ENCODE measurements at regions not wholly inside any gene's neighbourhood (a gene's known extent, or its start where the extent isn't known, plus 50 kb on each side); places are given as distances from the start of the nearest gene placed in this dataset.

DNA sequence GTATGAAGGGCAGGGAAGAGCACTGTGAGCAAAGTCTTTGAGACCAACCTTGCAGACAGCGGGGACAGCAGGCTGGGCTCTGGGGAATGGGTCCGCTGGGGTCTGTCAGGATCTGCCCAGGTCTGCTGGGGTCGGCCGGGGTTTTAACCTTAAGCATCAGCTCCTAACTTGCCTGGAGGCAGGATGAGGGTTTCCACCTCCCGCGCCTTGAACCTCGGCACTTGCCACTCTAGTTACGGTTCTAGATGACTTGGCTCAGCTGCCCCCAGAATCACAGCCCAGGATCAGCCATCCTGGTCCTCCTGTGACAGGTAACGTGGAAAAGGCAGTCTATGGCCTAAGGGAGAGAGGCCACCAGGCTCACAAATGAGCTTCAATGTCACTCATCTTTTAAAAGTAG, 50.4 kb upstream of the CACUL1 start:
- no peak for DNase-seq (ENCODE audit: low read depth)
- TF ChIP-seq, protein P1, sequence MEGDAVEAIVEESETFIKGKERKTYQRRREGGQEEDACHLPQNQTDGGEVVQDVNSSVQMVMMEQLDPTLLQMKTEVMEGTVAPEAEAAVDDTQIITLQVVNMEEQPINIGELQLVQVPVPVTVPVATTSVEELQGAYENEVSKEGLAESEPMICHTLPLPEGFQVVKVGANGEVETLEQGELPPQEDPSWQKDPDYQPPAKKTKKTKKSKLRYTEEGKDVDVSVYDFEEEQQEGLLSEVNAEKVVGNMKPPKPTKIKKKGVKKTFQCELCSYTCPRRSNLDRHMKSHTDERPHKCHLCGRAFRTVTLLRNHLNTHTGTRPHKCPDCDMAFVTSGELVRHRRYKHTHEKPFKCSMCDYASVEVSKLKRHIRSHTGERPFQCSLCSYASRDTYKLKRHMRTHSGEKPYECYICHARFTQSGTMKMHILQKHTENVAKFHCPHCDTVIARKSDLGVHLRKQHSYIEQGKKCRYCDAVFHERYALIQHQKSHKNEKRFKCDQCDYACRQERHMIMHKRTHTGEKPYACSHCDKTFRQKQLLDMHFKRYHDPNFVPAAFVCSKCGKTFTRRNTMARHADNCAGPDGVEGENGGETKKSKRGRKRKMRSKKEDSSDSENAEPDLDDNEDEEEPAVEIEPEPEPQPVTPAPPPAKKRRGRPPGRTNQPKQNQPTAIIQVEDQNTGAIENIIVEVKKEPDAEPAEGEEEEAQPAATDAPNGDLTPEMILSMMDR (IDR thresholded peaks at IDR 0.05; ENCODE audit: control insufficient read depth, extremely low read depth, insufficient read depth): no peak

DNA sequence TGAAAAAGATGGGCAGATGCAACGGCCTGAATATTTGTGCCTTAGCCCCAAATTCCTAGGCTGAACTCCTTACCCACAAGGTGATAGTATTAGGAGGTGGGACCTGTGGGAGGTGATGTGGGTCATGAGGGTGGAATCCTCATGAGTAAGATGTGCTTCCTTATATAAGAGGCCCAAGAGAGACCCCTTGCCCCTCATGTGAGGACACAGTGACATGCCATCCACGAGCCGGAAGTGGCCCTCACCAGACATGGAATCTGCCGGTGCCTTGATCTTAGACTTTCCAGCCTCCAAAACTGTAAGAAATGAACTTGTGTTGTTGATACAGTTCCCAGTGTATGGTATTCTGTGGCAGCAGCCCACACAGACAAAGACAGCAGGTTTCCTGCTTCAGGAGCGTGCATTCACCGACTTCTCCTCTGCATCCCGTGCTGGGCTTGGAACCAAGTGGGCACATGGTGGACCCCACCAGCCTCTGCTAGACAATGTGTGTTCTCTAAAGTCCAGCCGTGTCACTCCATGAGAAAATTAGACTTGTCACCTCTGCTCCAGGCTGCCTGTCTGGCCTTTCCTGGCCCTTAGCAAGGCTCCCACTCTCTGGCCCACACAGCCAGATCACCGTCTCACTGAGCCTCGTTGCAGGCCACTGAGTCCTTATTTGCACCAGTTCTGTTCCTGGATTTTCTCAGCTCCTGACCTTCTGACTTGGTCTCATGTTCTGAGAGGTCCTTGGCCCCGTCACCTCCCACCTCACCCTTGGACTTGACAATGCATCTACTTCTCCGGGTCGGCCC, 52.9 kb upstream of the CACUL1 start:
- DNase-seq (ENCODE audit: low read depth): no peak
- TF ChIP-seq, protein P1 (IDR thresholded peaks at IDR 0.05; ENCODE audit: control insufficient read depth, extremely low read depth, insufficient read depth): no peak
- no peak overlapping the region for H3K4me3 ChIP-seq (ENCODE audit: low read depth, low read length)

More for the DNA sequence above, 50.4 kb upstream of the CACUL1 start:
- no peak overlapping the region for H3K4me3 ChIP-seq (ENCODE audit: low read depth, low read length)

DNA sequence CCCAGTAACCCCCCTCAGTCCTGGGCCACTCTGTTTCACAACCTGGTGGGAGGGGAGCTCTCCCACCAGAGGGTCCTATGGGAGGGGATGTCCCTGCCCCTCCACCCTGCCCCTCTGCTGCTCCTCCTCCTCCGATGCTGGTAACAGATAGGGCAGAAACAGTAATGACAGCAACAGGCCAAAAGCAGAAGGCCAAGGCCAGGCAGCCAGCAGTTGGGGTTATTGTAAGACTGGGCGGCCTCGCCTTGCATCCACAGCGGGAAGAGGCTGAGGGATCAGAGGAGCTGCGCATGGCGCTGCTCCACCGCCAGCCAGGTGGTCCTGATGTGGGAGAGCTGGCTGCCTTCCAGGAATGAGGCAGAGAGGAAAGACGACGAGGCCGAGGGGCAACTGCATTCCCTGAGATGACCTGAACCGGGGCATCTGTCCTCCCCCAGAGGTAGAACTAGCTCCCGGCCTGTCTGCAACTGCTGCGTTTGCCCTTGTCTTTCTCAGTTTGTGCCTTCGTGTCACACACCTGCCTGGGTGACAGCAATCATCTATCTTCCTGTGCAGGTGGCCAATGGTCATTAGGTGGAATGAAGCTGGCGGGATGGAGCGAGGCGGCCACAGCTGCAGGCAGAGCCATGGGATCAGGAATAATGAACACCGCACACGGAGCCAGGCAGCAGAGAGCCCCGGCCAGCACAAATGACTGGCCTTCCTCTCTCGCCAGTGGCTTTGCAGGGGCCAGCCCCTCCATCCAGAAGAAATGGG, 54.0 kb upstream of the CACUL1 start:
- DNase-seq (ENCODE audit: low read depth): no peak

GRCh38 chr10:118809357-118810220, 54.8 kb upstream of the CACUL1 start:
- no peak for DNase-seq (ENCODE audit: low read depth)
- no peak overlapping the region for H3K4me3 ChIP-seq (ENCODE audit: low read depth, low read length)
- TF ChIP-seq, protein P1 (IDR thresholded peaks at IDR 0.05; ENCODE audit: control insufficient read depth, extremely low read depth, insufficient read depth): no peak

More for the DNA sequence above, 54.0 kb upstream of the CACUL1 start:
- TF ChIP-seq, protein P1 (IDR thresholded peaks at IDR 0.05; ENCODE audit: control insufficient read depth, extremely low read depth, insufficient read depth): no peak
- H3K4me3 ChIP-seq (ENCODE audit: low read depth, low read length): no peak overlapping the region

- H3K4me3 ChIP-seq (ENCODE audit: low read depth, low read length): no peak overlapping the region
- TF ChIP-seq, protein P1 (IDR thresholded peaks at IDR 0.05; ENCODE audit: control insufficient read depth, extremely low read depth, insufficient read depth): no peak
- no peak for DNase-seq (ENCODE audit: low read depth)
These were observed 56.2 kb upstream of the CACUL1 start for GRCh38 chr10:118810796-118811505.

Data from LNCaP clone FGC (cell line).